Activated T-helper 2 cell treated with anti-CD3 and anti-CD28 coated beads, Interferon-gamma antibody, Interleukin-2, Interleukin-4, amounts not matched to agents 10 μg/mL and 5 μg/mL and 100 μg/mL, durations not matched to agents 14 hours and 24 hours and 36 hours (primary cell): ENCODE measurements at regions not wholly inside any gene's neighbourhood (a gene's known extent, or its start where the extent isn't known, plus 50 kb on each side); places are given as distances from the start of the nearest gene placed in this dataset.

Experiments
- DNase-seq: peaks from one replicate; pipeline ENCODE4 v3.0.0; 2021; ENCODE audit warnings: low spot score
- H3K27ac Mint-ChIP-seq: one replicate; pipeline ENCODE4 v1.8.0; 2021; ENCODE audit warnings: mixed read lengths
- H3K27me3 Mint-ChIP-seq: one replicate; pipeline ENCODE4 v1.8.0; 2021; ENCODE audit warnings: low read depth, mixed read lengths
- H3K36me3 Mint-ChIP-seq: one replicate; pipeline ENCODE4 v1.8.0; 2021; ENCODE audit warnings: low read depth, mixed read lengths
- H3K4me1 Mint-ChIP-seq: one replicate; pipeline ENCODE4 v1.8.0; 2021; ENCODE audit warnings: low read depth, mixed read lengths
- H3K4me3 Mint-ChIP-seq: one replicate; pipeline ENCODE4 v1.8.0; 2021; ENCODE audit warnings: low read depth, mild to moderate bottlenecking, moderate library complexity, mixed read lengths
- H3K9me3 Mint-ChIP-seq: one replicate; pipeline ENCODE4 v1.8.0; 2021; ENCODE audit warnings: mixed read lengths
- intact Hi-C: fragments of 100-400 bp; cut with micrococcal nuclease; formaldehyde crosslinking; loops from one replicate; pipeline ENCODE4 v1.15.1; 2023

GRCh38 chr2:221704442-221704841 lies 132.3 kb upstream of the EPHA4 start:
- H3K4me1 Mint-ChIP-seq = no peaks in the 10 kb centered on the region
- no peaks in the 10 kb centered on the region for H3K27me3 Mint-ChIP-seq
- DNase-seq = no peak
- H3K36me3 Mint-ChIP-seq = no peaks in the 10 kb centered on the region
- intact Hi-C loops = no loop called here
- H3K9me3 Mint-ChIP-seq = no peaks in the 10 kb centered on the region
- no peak overlapping the region for H3K4me3 Mint-ChIP-seq
- H3K27ac Mint-ChIP-seq = no peak overlapping the region

- intact Hi-C loops = no loop called here
- DNase-seq = no peak
- H3K27ac Mint-ChIP-seq = no peak overlapping the region
- no peaks in the 10 kb centered on the region for H3K27me3 Mint-ChIP-seq
- no peaks in the 10 kb centered on the region for H3K9me3 Mint-ChIP-seq
- H3K4me3 Mint-ChIP-seq = no peak overlapping the region
- no peaks in the 10 kb centered on the region for H3K4me1 Mint-ChIP-seq
- H3K36me3 Mint-ChIP-seq = no peaks in the 10 kb centered on the region
Measured at GRCh38 chr2:221693365-221693764, 121.3 kb upstream of the EPHA4 start.

- Mint-ChIP-seq H3K27ac (no peak overlapping the region), H3K36me3 (no peaks in the 10 kb centered on the region), H3K27me3 (no peaks in the 10 kb centered on the region), H3K4me1 (no peaks in the 10 kb centered on the region), H3K4me3 (no peak overlapping the region), H3K9me3 (no peaks in the 10 kb centered on the region)
- no peak for DNase-seq
- intact Hi-C loops = no loop called here
Measured at GRCh38 chr2:221691571-221691970, 119.5 kb upstream of the EPHA4 start.

GRCh38 chr2:221689140-221689539 lies 117.0 kb upstream of the EPHA4 start:
- H3K4me1 Mint-ChIP-seq = no peaks in the 10 kb centered on the region
- intact Hi-C loops = no loop called here
- H3K36me3 Mint-ChIP-seq = no peaks in the 10 kb centered on the region
- H3K27me3 Mint-ChIP-seq = no peaks in the 10 kb centered on the region
- no peak overlapping the region for H3K27ac Mint-ChIP-seq
- no peaks in the 10 kb centered on the region for H3K9me3 Mint-ChIP-seq
- H3K4me3 Mint-ChIP-seq = no peak overlapping the region
- no peak for DNase-seq

- no peak overlapping the region for H3K4me3 Mint-ChIP-seq
- no peaks in the 10 kb centered on the region for H3K27me3 Mint-ChIP-seq
- intact Hi-C loops = no loop called here
- DNase-seq = no peak
- H3K27ac Mint-ChIP-seq = no peak overlapping the region
- H3K36me3 Mint-ChIP-seq = no peaks in the 10 kb centered on the region
- no peaks in the 10 kb centered on the region for H3K9me3 Mint-ChIP-seq
- H3K4me1 Mint-ChIP-seq = no peaks in the 10 kb centered on the region
Measured at GRCh38 chr2:221680548-221680947, 108.4 kb upstream of the EPHA4 start.

- Mint-ChIP-seq H3K36me3 (no peaks in the 10 kb centered on the region), H3K9me3 (no peaks in the 10 kb centered on the region), H3K4me1 (no peaks in the 10 kb centered on the region), H3K27me3 (no peaks in the 10 kb centered on the region), H3K27ac (no peak overlapping the region), H3K4me3 (no peak overlapping the region)
- intact Hi-C loops = no loop called here
- no peak for DNase-seq
Measured at GRCh38 chr2:221677688-221678087, 105.6 kb upstream of the EPHA4 start.

- H3K27me3 Mint-ChIP-seq = no peaks in the 10 kb centered on the region
- no peaks in the 10 kb centered on the region for H3K36me3 Mint-ChIP-seq
- no peaks in the 10 kb centered on the region for H3K9me3 Mint-ChIP-seq
- DNase-seq = no peak
- no peaks in the 10 kb centered on the region for H3K4me1 Mint-ChIP-seq
- no peak overlapping the region for H3K27ac Mint-ChIP-seq
- intact Hi-C loops = no loop called here
- H3K4me3 Mint-ChIP-seq = no peak overlapping the region
Measured at GRCh38 chr2:221676566-221677172, 104.6 kb upstream of the EPHA4 start.

- no peaks in the 10 kb centered on the region for H3K4me1 Mint-ChIP-seq
- no peaks in the 10 kb centered on the region for H3K36me3 Mint-ChIP-seq
- H3K9me3 Mint-ChIP-seq = no peaks in the 10 kb centered on the region
- no peak overlapping the region for H3K27ac Mint-ChIP-seq
- intact Hi-C loops = no loop called here
- no peaks in the 10 kb centered on the region for H3K27me3 Mint-ChIP-seq
- DNase-seq = no peak
- H3K4me3 Mint-ChIP-seq = no peak overlapping the region
Measured at GRCh38 chr2:221675201-221675908, 103.3 kb upstream of the EPHA4 start.

- intact Hi-C loops = no loop called here
- Mint-ChIP-seq H3K36me3 (no peaks in the 10 kb centered on the region), H3K4me3 (no peak overlapping the region), H3K9me3 (no peaks in the 10 kb centered on the region), H3K27ac (no peak overlapping the region), H3K27me3 (no peaks in the 10 kb centered on the region), H3K4me1 (no peaks in the 10 kb centered on the region)
- no peak for DNase-seq
Measured at GRCh38 chr2:221674446-221674845, 102.3 kb upstream of the EPHA4 start.

GRCh38 chr2:221673248-221673647 lies 101.1 kb upstream of the EPHA4 start:
- H3K27ac Mint-ChIP-seq = no peak overlapping the region
- DNase-seq = no peak
- no peaks in the 10 kb centered on the region for H3K9me3 Mint-ChIP-seq
- H3K4me3 Mint-ChIP-seq = no peak overlapping the region
- no peaks in the 10 kb centered on the region for H3K4me1 Mint-ChIP-seq
- no peaks in the 10 kb centered on the region for H3K27me3 Mint-ChIP-seq
- no peaks in the 10 kb centered on the region for H3K36me3 Mint-ChIP-seq
- intact Hi-C loops = no loop called here

GRCh38 chr2:221671515-221671914 lies 99.4 kb upstream of the EPHA4 start:
- Mint-ChIP-seq H3K27ac (no peak overlapping the region), H3K9me3 (no peaks in the 10 kb centered on the region), H3K4me3 (no peak overlapping the region), H3K27me3 (no peaks in the 10 kb centered on the region), H3K4me1 (no peaks in the 10 kb centered on the region), H3K36me3 (no peaks in the 10 kb centered on the region)
- intact Hi-C loops = no loop called here
- no peak for DNase-seq

GRCh38 chr2:221662689-221663391 lies 90.7 kb upstream of the EPHA4 start:
- H3K4me1 Mint-ChIP-seq = no peaks in the 10 kb centered on the region
- H3K36me3 Mint-ChIP-seq = no peaks in the 10 kb centered on the region
- H3K9me3 Mint-ChIP-seq = no peaks in the 10 kb centered on the region
- no peaks in the 10 kb centered on the region for H3K27me3 Mint-ChIP-seq
- H3K27ac Mint-ChIP-seq = no peak overlapping the region
- no peak overlapping the region for H3K4me3 Mint-ChIP-seq
- intact Hi-C loops = no loop called here
- no peak for DNase-seq

GRCh38 chr2:221657806-221658205 lies 85.7 kb upstream of the EPHA4 start:
- no peak overlapping the region for H3K27ac Mint-ChIP-seq
- H3K36me3 Mint-ChIP-seq = no peaks in the 10 kb centered on the region
- DNase-seq = no peak
- no peak overlapping the region for H3K4me3 Mint-ChIP-seq
- no peaks in the 10 kb centered on the region for H3K4me1 Mint-ChIP-seq
- H3K9me3 Mint-ChIP-seq = no peaks in the 10 kb centered on the region
- H3K27me3 Mint-ChIP-seq = no peaks in the 10 kb centered on the region
- intact Hi-C loops = no loop called here
